ENCODE measurements at regions not wholly inside any gene's neighbourhood (a gene's known extent, or its start where the extent isn't known, plus 50 kb on each side); places are given as distances from the start of the nearest gene placed in this dataset.

DNA sequence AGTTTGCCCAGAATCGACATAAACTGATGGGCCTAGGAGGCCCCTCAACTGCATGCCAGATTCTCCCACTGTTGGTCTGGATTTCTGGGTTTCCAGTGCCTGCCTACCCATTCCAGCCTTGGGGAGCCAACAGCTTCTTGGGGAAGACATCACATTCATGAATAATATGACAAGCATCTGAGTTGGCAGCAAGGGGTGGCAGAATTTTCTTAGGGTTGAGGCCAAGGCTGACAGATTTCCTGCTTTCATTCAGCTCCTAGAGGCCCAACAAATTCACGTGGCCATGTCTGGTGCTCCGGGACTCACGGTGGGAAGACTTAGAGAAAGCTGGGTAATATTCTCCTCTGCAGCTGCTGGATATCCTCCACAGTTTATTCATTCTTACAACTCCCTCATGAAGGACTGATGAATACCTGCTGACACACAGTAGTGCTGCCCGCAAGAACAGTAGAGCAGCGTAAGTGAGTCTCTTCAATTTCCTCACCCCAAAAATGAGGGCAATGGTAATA, 305.0 kb upstream of the TNC start:
- H3K4me1 ChIP-seq (ENCODE audit: control insufficient read depth, insufficient read depth, low read length), result no peaks in the 10 kb centered on the region

GRCh38 chr9:115423646-115424045, 305.7 kb upstream of the TNC start:
- H3K36me3 ChIP-seq (ENCODE audit: control insufficient read depth, insufficient read depth, low read length), result peaks cover 8% of the 10 kb centered on the region; the same call in 1 of the 2 replicates
- H3K9me3 ChIP-seq (ENCODE audit: control insufficient read depth, insufficient read depth, low read depth, low read length), result peaks cover 61% of the 10 kb centered on the region
- H3K27me3 ChIP-seq (ENCODE audit: control insufficient read depth, insufficient read depth, low read length), result no peaks in the 10 kb centered on the region
- no peak overlapping the region for H3K9ac ChIP-seq (ENCODE audit: low read length)
- no peaks in the 10 kb centered on the region for H3K4me1 ChIP-seq (ENCODE audit: control insufficient read depth, insufficient read depth, low read length)
- H3K27ac ChIP-seq (ENCODE audit: low read depth, low read length), result no peak overlapping the region
- H3K4me3 ChIP-seq (ENCODE audit: low read depth, low read length), result no peak overlapping the region

More for the DNA sequence above, 305.0 kb upstream of the TNC start:
- H3K36me3 ChIP-seq (ENCODE audit: control insufficient read depth, insufficient read depth, low read length), result peaks cover 8% of the 10 kb centered on the region; the same call in 1 of the 2 replicates
- no peak overlapping the region for H3K4me3 ChIP-seq (ENCODE audit: low read depth, low read length)
- no peaks in the 10 kb centered on the region for H3K27me3 ChIP-seq (ENCODE audit: control insufficient read depth, insufficient read depth, low read length)
- no peak overlapping the region for H3K9ac ChIP-seq (ENCODE audit: low read length)
- peaks cover 63% of the 10 kb centered on the region for H3K9me3 ChIP-seq (ENCODE audit: control insufficient read depth, insufficient read depth, low read depth, low read length)
- H3K27ac ChIP-seq (ENCODE audit: low read depth, low read length), result no peak overlapping the region

DNA sequence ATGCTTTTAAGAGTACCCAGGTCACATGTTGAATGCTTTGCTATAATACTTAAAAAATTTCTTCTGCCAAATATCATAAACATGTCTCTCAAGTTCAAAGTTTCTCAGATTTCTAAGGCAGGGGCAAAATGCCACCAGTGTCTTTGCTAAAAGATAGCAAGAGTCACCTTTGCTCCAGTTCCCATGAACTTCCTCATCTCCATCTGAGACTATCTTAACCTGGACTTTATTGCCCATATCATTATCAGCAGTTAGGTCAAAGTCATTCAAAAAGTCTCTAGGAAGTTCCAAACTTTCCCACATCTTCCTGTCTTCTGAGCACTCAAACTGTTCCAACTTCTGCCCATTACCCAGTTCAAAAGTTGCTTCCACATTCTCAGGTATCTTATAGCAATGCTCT, 307.6 kb upstream of the TNC start:
- H3K4me1 ChIP-seq (ENCODE audit: control insufficient read depth, insufficient read depth, low read length), result no peaks in the 10 kb centered on the region
- H3K9me3 ChIP-seq (ENCODE audit: control insufficient read depth, insufficient read depth, low read depth, low read length), result peaks cover 58% of the 10 kb centered on the region
- peaks cover 4% of the 10 kb centered on the region; the same call in 1 of the 2 replicates for H3K36me3 ChIP-seq (ENCODE audit: control insufficient read depth, insufficient read depth, low read length)

GRCh38 chr9:115437418-115437817, 319.5 kb upstream of the TNC start:
- Histone ChIP-seq H3K9ac (ENCODE audit: low read length) (no peak overlapping the region), H3K36me3 (ENCODE audit: control insufficient read depth, insufficient read depth, low read length) (peaks cover 3% of the 10 kb centered on the region; the same call in 1 of the 2 replicates), H3K9me3 (ENCODE audit: control insufficient read depth, insufficient read depth, low read depth, low read length) (peaks cover 8% of the 10 kb centered on the region; the same call in 1 of the 2 replicates), H3K4me1 (ENCODE audit: control insufficient read depth, insufficient read depth, low read length) (no peaks in the 10 kb centered on the region), H3K27ac (ENCODE audit: low read depth, low read length) (no peak overlapping the region), H3K4me3 (ENCODE audit: low read depth, low read length) (no peak overlapping the region), H3K27me3 (ENCODE audit: control insufficient read depth, insufficient read depth, low read length) (no peaks in the 10 kb centered on the region)

More for the DNA sequence above, 307.6 kb upstream of the TNC start:
- Histone ChIP-seq H3K4me3 (ENCODE audit: low read depth, low read length) (no peak overlapping the region), H3K27ac (ENCODE audit: low read depth, low read length) (no peak overlapping the region), H3K27me3 (ENCODE audit: control insufficient read depth, insufficient read depth, low read length) (no peaks in the 10 kb centered on the region), H3K9ac (ENCODE audit: low read length) (no peak overlapping the region)

DNA sequence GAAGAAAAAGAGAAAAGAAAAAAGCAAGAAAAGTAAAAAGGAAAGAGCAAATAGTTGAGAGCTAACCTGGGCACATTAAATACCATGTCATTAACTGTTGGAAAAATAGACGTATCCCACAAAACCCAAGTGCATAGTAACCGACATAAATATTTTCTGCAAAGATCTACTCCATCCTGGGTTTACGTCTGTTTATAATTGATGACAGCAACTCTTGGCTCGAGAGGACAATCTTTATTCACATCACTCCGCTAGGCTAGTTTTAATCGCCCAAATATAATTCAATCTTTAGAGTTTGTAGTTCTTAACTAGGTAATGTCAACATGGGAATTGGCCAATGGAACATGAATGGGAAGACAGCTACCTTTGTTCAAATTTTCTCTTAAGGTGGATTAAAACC, 321.7 kb upstream of the TNC start:
- peaks cover 3% of the 10 kb centered on the region; the same call in 1 of the 2 replicates for H3K9me3 ChIP-seq (ENCODE audit: control insufficient read depth, insufficient read depth, low read depth, low read length)
- H3K4me1 ChIP-seq (ENCODE audit: control insufficient read depth, insufficient read depth, low read length), result no peaks in the 10 kb centered on the region
- H3K9ac ChIP-seq (ENCODE audit: low read length), result no peak overlapping the region
- no peak overlapping the region for H3K27ac ChIP-seq (ENCODE audit: low read depth, low read length)
- no peaks in the 10 kb centered on the region for H3K27me3 ChIP-seq (ENCODE audit: control insufficient read depth, insufficient read depth, low read length)
- no peak overlapping the region for H3K4me3 ChIP-seq (ENCODE audit: low read depth, low read length)
- H3K36me3 ChIP-seq (ENCODE audit: control insufficient read depth, insufficient read depth, low read length), result peaks cover 3% of the 10 kb centered on the region; the same call in 1 of the 2 replicates

DNA sequence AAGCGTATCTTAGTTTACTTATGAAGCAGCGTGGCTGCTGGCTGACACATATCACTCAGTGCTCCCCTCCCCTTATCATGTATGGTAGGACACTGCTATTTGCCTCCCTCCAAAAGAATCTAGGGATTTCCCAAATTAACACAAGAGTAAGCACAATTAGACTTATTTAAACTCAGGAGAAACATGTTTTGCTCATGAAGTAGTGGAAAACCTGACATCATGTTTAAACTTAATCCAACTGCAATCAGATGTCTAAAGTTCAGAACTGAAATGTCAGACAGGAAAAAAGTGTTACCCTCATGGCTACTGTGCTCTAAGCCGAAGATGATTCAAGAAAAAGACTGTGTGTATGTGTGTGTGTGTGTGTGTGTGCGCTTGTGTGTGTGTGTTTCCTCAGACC, 324.1 kb upstream of the TNC start:
- H3K27me3 ChIP-seq (ENCODE audit: control insufficient read depth, insufficient read depth, low read length), result no peaks in the 10 kb centered on the region
- no peak overlapping the region for H3K27ac ChIP-seq (ENCODE audit: low read depth, low read length)
- no peaks in the 10 kb centered on the region for H3K36me3 ChIP-seq (ENCODE audit: control insufficient read depth, insufficient read depth, low read length)
- H3K4me3 ChIP-seq (ENCODE audit: low read depth, low read length), result no peak overlapping the region
- peaks cover 7% of the 10 kb centered on the region for H3K4me1 ChIP-seq (ENCODE audit: control insufficient read depth, insufficient read depth, low read length)
- no peaks in the 10 kb centered on the region for H3K9me3 ChIP-seq (ENCODE audit: control insufficient read depth, insufficient read depth, low read depth, low read length)
- H3K9ac ChIP-seq (ENCODE audit: low read length), result no peak overlapping the region

- Histone ChIP-seq H3K36me3 (ENCODE audit: control insufficient read depth, insufficient read depth, low read length) (no peaks in the 10 kb centered on the region), H3K27ac (ENCODE audit: low read depth, low read length) (no peak overlapping the region), H3K4me1 (ENCODE audit: control insufficient read depth, insufficient read depth, low read length) (peaks cover 7% of the 10 kb centered on the region), H3K27me3 (ENCODE audit: control insufficient read depth, insufficient read depth, low read length) (no peaks in the 10 kb centered on the region), H3K9ac (ENCODE audit: low read length) (no peak overlapping the region), H3K4me3 (ENCODE audit: low read depth, low read length) (no peak overlapping the region), H3K9me3 (ENCODE audit: control insufficient read depth, insufficient read depth, low read depth, low read length) (no peaks in the 10 kb centered on the region)
Observed at GRCh38 chr9:115443890-115444289, 325.9 kb upstream of the TNC start.

DNA sequence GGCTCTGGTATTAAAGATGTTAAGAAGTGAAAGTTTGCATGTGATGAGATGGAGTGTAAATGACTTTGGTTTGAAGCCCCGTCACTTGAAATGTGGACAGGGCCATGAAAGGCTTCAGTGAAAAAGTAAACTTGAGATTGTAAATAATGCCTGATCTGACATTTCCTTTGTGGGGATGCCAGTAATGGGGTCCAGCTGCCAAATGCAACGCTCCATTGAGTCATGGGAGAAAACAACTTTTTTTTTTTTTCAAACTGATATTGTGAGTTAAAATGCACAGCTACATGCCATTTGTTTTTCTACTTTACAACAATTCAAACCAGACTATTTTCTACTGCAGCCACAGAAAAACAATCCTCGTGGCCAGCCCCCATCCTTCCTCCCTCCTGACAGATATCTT, 327.0 kb upstream of the TNC start:
- Histone ChIP-seq H3K4me3 (ENCODE audit: low read depth, low read length) (no peak overlapping the region), H3K9ac (ENCODE audit: low read length) (no peak overlapping the region), H3K27ac (ENCODE audit: low read depth, low read length) (no peak overlapping the region), H3K36me3 (ENCODE audit: control insufficient read depth, insufficient read depth, low read length) (no peaks in the 10 kb centered on the region), H3K27me3 (ENCODE audit: control insufficient read depth, insufficient read depth, low read length) (no peaks in the 10 kb centered on the region), H3K4me1 (ENCODE audit: control insufficient read depth, insufficient read depth, low read length) (peaks cover 7% of the 10 kb centered on the region), H3K9me3 (ENCODE audit: control insufficient read depth, insufficient read depth, low read depth, low read length) (no peaks in the 10 kb centered on the region)

DNA sequence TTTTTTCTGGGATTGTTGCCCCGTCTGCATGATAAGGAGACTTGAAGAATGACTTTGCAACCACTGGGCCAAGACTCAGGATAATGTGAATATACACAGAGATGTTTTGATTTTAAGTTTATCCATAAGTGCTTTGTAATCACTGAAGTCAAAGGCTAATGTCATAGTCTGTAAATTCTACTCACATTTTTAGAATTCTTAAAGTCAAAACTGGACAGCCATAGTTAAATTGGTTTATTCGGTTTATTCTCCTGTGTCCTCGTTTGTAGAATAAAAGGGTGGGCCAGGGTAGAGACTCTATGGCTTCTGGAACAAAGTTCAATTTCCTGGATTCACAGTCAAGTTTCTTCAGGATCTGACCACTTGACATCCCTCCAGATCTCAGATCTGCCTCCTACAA, 327.7 kb upstream of the TNC start:
- Histone ChIP-seq H3K9me3 (ENCODE audit: control insufficient read depth, insufficient read depth, low read depth, low read length) (no peaks in the 10 kb centered on the region), H3K27me3 (ENCODE audit: control insufficient read depth, insufficient read depth, low read length) (no peaks in the 10 kb centered on the region), H3K27ac (ENCODE audit: low read depth, low read length) (no peak overlapping the region), H3K9ac (ENCODE audit: low read length) (no peak overlapping the region), H3K4me1 (ENCODE audit: control insufficient read depth, insufficient read depth, low read length) (peaks cover 7% of the 10 kb centered on the region), H3K36me3 (ENCODE audit: control insufficient read depth, insufficient read depth, low read length) (no peaks in the 10 kb centered on the region), H3K4me3 (ENCODE audit: low read depth, low read length) (no peak overlapping the region)

- no peaks in the 10 kb centered on the region for H3K4me1 ChIP-seq (ENCODE audit: control insufficient read depth, insufficient read depth, low read length)
- no peak overlapping the region for H3K4me3 ChIP-seq (ENCODE audit: low read depth, low read length)
- H3K9ac ChIP-seq (ENCODE audit: low read length), result no peak overlapping the region
- no peaks in the 10 kb centered on the region for H3K27me3 ChIP-seq (ENCODE audit: control insufficient read depth, insufficient read depth, low read length)
- H3K9me3 ChIP-seq (ENCODE audit: control insufficient read depth, insufficient read depth, low read depth, low read length), result 0 out of 2 replicates have a peak, but pooled peaks cover 5% of the 10 kb centered on the region
- peaks cover 13% of the 10 kb centered on the region; the same call in 1 of the 2 replicates for H3K36me3 ChIP-seq (ENCODE audit: control insufficient read depth, insufficient read depth, low read length)
- no peak overlapping the region for H3K27ac ChIP-seq (ENCODE audit: low read depth, low read length)
Observed at GRCh38 chr9:115456515-115456914, 338.6 kb upstream of the TNC start.

- H3K4me3 ChIP-seq (ENCODE audit: low read depth, low read length), result no peak overlapping the region
- no peaks in the 10 kb centered on the region for H3K9me3 ChIP-seq (ENCODE audit: control insufficient read depth, insufficient read depth, low read depth, low read length)
- H3K27me3 ChIP-seq (ENCODE audit: control insufficient read depth, insufficient read depth, low read length), result no peaks in the 10 kb centered on the region
- no peak overlapping the region for H3K9ac ChIP-seq (ENCODE audit: low read length)
- H3K36me3 ChIP-seq (ENCODE audit: control insufficient read depth, insufficient read depth, low read length), result no peaks in the 10 kb centered on the region
- H3K4me1 ChIP-seq (ENCODE audit: control insufficient read depth, insufficient read depth, low read length), result peaks cover 10% of the 10 kb centered on the region
- H3K27ac ChIP-seq (ENCODE audit: low read depth, low read length), result no peak overlapping the region
Observed at GRCh38 chr9:115461280-115461679, 343.3 kb upstream of the TNC start.

Measured in HUES6 (cell line).